ENCODE measurements at regions not wholly inside any gene's neighbourhood (a gene's known extent, or its start where the extent isn't known, plus 50 kb on each side); places are given as distances from the start of the nearest gene placed in this dataset.
A peak's percentile ranks its signal among the peaks of the same experiment; 100 is the strongest.

DNA sequence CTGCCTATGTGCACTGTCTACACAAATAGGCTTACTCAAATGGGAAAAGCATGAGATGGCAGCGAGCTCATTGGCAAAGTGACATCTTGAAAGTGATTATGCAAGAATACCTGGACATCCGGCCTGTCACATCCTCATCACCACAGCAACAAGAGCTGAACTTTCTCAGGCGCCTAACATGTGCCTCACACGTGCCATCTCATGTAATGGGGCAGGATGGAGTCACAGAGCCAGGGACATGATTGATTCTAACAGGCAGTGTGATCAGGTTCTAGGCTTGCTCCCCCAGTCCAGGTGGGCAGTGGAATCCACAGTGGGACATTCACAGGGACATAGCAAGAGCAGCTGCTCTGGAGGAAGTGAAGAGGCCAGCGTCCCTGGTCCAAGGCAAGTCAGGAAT is 192.3 kb upstream of the SSTR4 start:
- DNase-seq (ENCODE audit: low read depth, low spot score) (no peak), FAIRE-seq (no peak), ATAC-seq (no peak)
- ChIA-PET POLR2A (no interaction called here), CTCF (interaction anchor here (1.2 to 2.9 kb wide), 2 partner anchors 9 to 152 kb away, joined by 3 to 11 read pairs; no protein-coding TSS in a partner anchor), RAD21 (ENCODE audit: unreplicated experiment) (no interaction called here), SMC1A (ENCODE audit: uncharacterized antibody, unreplicated experiment) (no interaction called here)
- no peak overlapping the region for H3K9ac ChIP-seq (ENCODE audit: control insufficient read depth, insufficient read depth, low read length)
- no peak overlapping the region for H3K4me3 ChIP-seq
- no peak for TF ChIP-seq KAT2A (conservative IDR thresholded peaks at IDR 0.05; ENCODE audit: control insufficient read depth, low read depth, low read length)
- peak in 1 of 2 experiments; percentile 43; a peak in 2 of 4 replicates for TF ChIP-seq BHLHE40 (IDR thresholded peaks at IDR 0.05; ENCODE audit: borderline replicate concordance in 1 of 2, low read depth in 2 of 2, low read length in 1 of 2)
- in situ Hi-C loops (cut with MboI): no loop called here
- no TSS peak for BruUV-seq (replicated peaks)
- H4K20me1 ChIP-seq (ENCODE audit: control insufficient read depth, insufficient read depth): no peaks in the 10 kb centered on the region
- no peaks in the 10 kb centered on the region for H3K36me3 ChIP-seq (ENCODE audit: control insufficient read depth in 2 of 2, insufficient read depth in 2 of 2, low read length in 1 of 2)
- H3K27me3 ChIP-seq (replicated peaks in 1 of 2; ENCODE audit: control insufficient read depth in 2 of 2, insufficient read depth in 2 of 2, low read length in 1 of 2): no peaks in the 10 kb centered on the region
- no peak overlapping the region for H3K27ac ChIP-seq (ENCODE audit: control insufficient read depth, insufficient read depth)
- H3K9me3 ChIP-seq (replicated peaks; ENCODE audit: control insufficient read depth, insufficient read depth, low read length): no peaks in the 10 kb centered on the region; the same call in 2 of the 3 replicates
- WGBS (ENCODE audit: insufficient coverage, insufficient replicate concordance, low lambda C conversion rate, missing lambda C conversion rate): 3% methylated on average over 5 of the region's 5 CpGs
- no peak overlapping the region for H3K4me2 ChIP-seq (ENCODE audit: control insufficient read depth, insufficient read depth)
- intact Hi-C loops (cut with micrococcal nuclease; ENCODE audit: unreplicated experiment): no loop called here
- no peaks in the 10 kb centered on the region for H3K79me2 ChIP-seq (ENCODE audit: control insufficient read depth, insufficient read depth, low read length)
- H2AFZ ChIP-seq (ENCODE audit: control insufficient read depth, low read depth, low read length): no peak overlapping the region
- no peaks in the 10 kb centered on the region for H3K4me1 ChIP-seq (ENCODE audit: control insufficient read depth, insufficient read depth, low read length)

- H3K36me3 ChIP-seq (ENCODE audit: control insufficient read depth in 2 of 2, insufficient read depth in 2 of 2, low read length in 1 of 2): no peaks in the 10 kb centered on the region
- H3K27ac ChIP-seq (ENCODE audit: control insufficient read depth, insufficient read depth): no peak overlapping the region
- no peak overlapping the region for H3K9ac ChIP-seq (ENCODE audit: control insufficient read depth, insufficient read depth, low read length)
- H3K9me3 ChIP-seq (replicated peaks; ENCODE audit: control insufficient read depth, insufficient read depth, low read length): no peaks in the 10 kb centered on the region; the same call in 2 of the 3 replicates
- POLR2A ChIA-PET: no interaction called here
- DNase-seq (ENCODE audit: low read depth, low spot score) (no peak), ATAC-seq (no peak), FAIRE-seq (no peak)
- H3K79me2 ChIP-seq (ENCODE audit: control insufficient read depth, insufficient read depth, low read length): no peaks in the 10 kb centered on the region
- H3K4me1 ChIP-seq (ENCODE audit: control insufficient read depth, insufficient read depth, low read length): no peaks in the 10 kb centered on the region
- CTCF ChIA-PET: interaction anchor here (1.3 kb wide), 2 partner anchors 153 to 390 kb away, joined by 3 read pairs; no protein-coding TSS in a partner anchor
- RAD21 ChIA-PET (ENCODE audit: unreplicated experiment): no interaction called here
- SMC1A ChIA-PET (ENCODE audit: uncharacterized antibody, unreplicated experiment): no interaction called here
- H2AFZ ChIP-seq (ENCODE audit: control insufficient read depth, low read depth, low read length): no peak overlapping the region
- TF ChIP-seq TAF1 (IDR thresholded peaks at IDR 0.05; ENCODE audit: borderline replicate concordance, low read depth, low read length) (no peak), IRF3 (IDR thresholded peaks at IDR 0.05) (no peak), DPF2 (IDR thresholded peaks at IDR 0.05) (no peak), SMARCA5 (IDR thresholded peaks at IDR 0.05) (no peak), NFYA (IDR thresholded peaks at IDR 0.05; ENCODE audit: borderline replicate concordance, low read depth, low read length) (no peak), IRF4 (IDR thresholded peaks at IDR 0.05; ENCODE audit: low read depth, low read length) (no peak), IKZF1 (conservative IDR thresholded peaks at IDR 0.05) (no peak), CHD4 (IDR thresholded peaks at IDR 0.05) (no peak)
- H3K4me3 ChIP-seq: no peak overlapping the region
- H3K27me3 ChIP-seq (replicated peaks in 1 of 2; ENCODE audit: control insufficient read depth in 2 of 2, insufficient read depth in 2 of 2, low read length in 1 of 2): no peaks in the 10 kb centered on the region
- no peaks in the 10 kb centered on the region for H4K20me1 ChIP-seq (ENCODE audit: control insufficient read depth, insufficient read depth)
- no peak overlapping the region for H3K4me2 ChIP-seq (ENCODE audit: control insufficient read depth, insufficient read depth)
- in situ Hi-C loops (cut with MboI) (no loop called here), intact Hi-C loops (cut with micrococcal nuclease; ENCODE audit: unreplicated experiment) (no loop called here)
- BruUV-seq (replicated peaks): no TSS peak
These were observed 190.2 kb upstream of the SSTR4 start for GRCh38 chr20:22844959-22845358.

All from GM12878 (cell line).